B cell (primary cell): ENCODE measurements at regions not wholly inside any gene's neighbourhood (a gene's known extent, or its start where the extent isn't known, plus 50 kb on each side); places are given as distances from the start of the nearest gene placed in this dataset.

Source experiments
- ATAC-seq: fragments of 200-7000 bp; cut with Tn5 transposase; one replicate; pipeline ENCODE4 v1.10.0; 2021; ENCODE audit warnings: low read depth, mild to moderate bottlenecking, moderate number of reproducible peaks, moderate library complexity
- CTCF ChIA-PET: fragments of 350-600 bp; sonication (Branson Sonifier 250); formaldehyde crosslinking; loops from one replicate; lab custom pipeline; 2021; ENCODE audit warnings: antibody characterized with exemption, inconsistent platforms; lab: Charles Lee
- POLR2A ChIA-PET: fragments of 350-600 bp; sonication (Branson Sonifier 250); formaldehyde crosslinking; loops from one replicate; lab custom pipeline; 2021; ENCODE audit warnings: antibody characterized with exemption; lab: Charles Lee
- DNase-seq: peaks from one replicate; pipeline ENCODE4 v3.0.0; 2013
- H2AFZ ChIP-seq: 2 replicates; pipeline ENCODE4 v1.6.1; 2012; ENCODE audit warnings: mild to moderate bottlenecking, low read depth, low read length; ENCODE audit not compliant: insufficient read depth, poor library complexity, severe bottlenecking
- H3K27ac ChIP-seq, 2 donors: 1 replicate in 1 of 2; 2 replicates in 1 of 2; pipeline ENCODE4 v1.5.1; 2012 to 2013; ENCODE audit warnings: low read length in 2 of 2, mild to moderate bottlenecking in 2 of 2, moderate library complexity in 1 of 2
- H3K27me3 ChIP-seq, 4 experiments: fragments of 200-600 bp in 1 of 4; sonication (generic) in 1 of 4; replicated peaks in 1 of 4; 1 replicate in 2 of 4; 2 replicates in 2 of 4; pipeline versions ENCODE4 v1.6.1 to v1.7.0; 2013 to 2016; ENCODE audit warnings: low read length in 3 of 4, mild to moderate bottlenecking in 2 of 4, mixed read lengths in 1 of 4, moderate library complexity in 1 of 4; ENCODE audit not compliant: insufficient read depth in 4 of 4, control insufficient read depth in 3 of 4; ENCODE audit errors: control extremely low read depth in 1 of 4
- H3K36me3 ChIP-seq, 2 experiments: replicated peaks in 1 of 2; 1 replicate in 1 of 2; 2 replicates in 1 of 2; pipeline versions ENCODE4 v1.6.1 to v1.7.1; 2013; ENCODE audit warnings: low read length in 1 of 2; ENCODE audit not compliant: insufficient read depth in 2 of 2, control insufficient read depth in 1 of 2; ENCODE audit errors: control extremely low read depth in 1 of 2, extremely low read depth in 1 of 2
- H3K4me1 ChIP-seq, 2 donors: fragments of 200-600 bp in 1 of 2; sonication (generic) in 1 of 2; 1 replicate in 1 of 2; 2 replicates in 1 of 2; pipeline versions ENCODE4 v1.5.1 to v1.6.1; 2013 to 2017; ENCODE audit warnings: low read length in 2 of 2; ENCODE audit not compliant: control insufficient read depth in 2 of 2, insufficient read depth in 2 of 2
- H3K4me2 ChIP-seq: replicated peaks from 2 replicates; pipeline ENCODE3; 2012; ENCODE audit warnings: mild to moderate bottlenecking, low read depth, low read length; ENCODE audit not compliant: poor library complexity, severe bottlenecking
- H3K4me3 ChIP-seq, 5 experiments: fragments of 200-600 bp in 1 of 5; sonication (generic) in 1 of 5; 1 replicate in 3 of 5; 2 replicates in 2 of 5; pipeline versions ENCODE4 v1.5.1 to v1.7.0; 2011 to 2016; ENCODE audit warnings: low read length in 4 of 5, mild to moderate bottlenecking in 4 of 5, low read depth in 2 of 5, control low read depth in 1 of 5, moderate library complexity in 1 of 5; ENCODE audit not compliant: insufficient read depth in 1 of 5; ENCODE audit errors: control extremely low read depth in 1 of 5, extremely low read depth in 1 of 5
- H3K79me2 ChIP-seq: fragments of 200-600 bp; sonication (generic); one replicate; pipeline ENCODE4 v1.6.0; 2016; ENCODE audit warnings: low read length; ENCODE audit not compliant: control insufficient read depth, insufficient read depth
- H3K9ac ChIP-seq: fragments of 200-600 bp; sonication (generic); 2 replicates; pipeline ENCODE4 v1.6.1; 2017; ENCODE audit warnings: mild to moderate bottlenecking, low read length, moderate library complexity
- H3K9me3 ChIP-seq, 3 donors: one replicate each; pipeline versions ENCODE4 v1.6.1 to v1.7.1; 2013; ENCODE audit warnings: low read length in 2 of 3; ENCODE audit not compliant: control insufficient read depth in 2 of 3, insufficient read depth in 1 of 3; ENCODE audit errors: control extremely low read depth in 1 of 3
- H4K20me1 ChIP-seq: 2 replicates; pipeline ENCODE4 v1.6.0; 2012; ENCODE audit warnings: mild to moderate bottlenecking, low read length; ENCODE audit not compliant: insufficient read depth, control insufficient read depth, poor library complexity, severe bottlenecking
- H3K27ac Mint-ChIP-seq: one replicate; pipeline ENCODE4 v1.8.0; 2021; ENCODE audit warnings: mixed read lengths
- H3K27me3 Mint-ChIP-seq: one replicate; pipeline ENCODE4 v1.8.0; 2021; ENCODE audit warnings: mixed read lengths
- H3K4me1 Mint-ChIP-seq: one replicate; pipeline ENCODE4 v1.8.0; 2021; ENCODE audit warnings: mixed read lengths
- H3K4me3 Mint-ChIP-seq: one replicate; pipeline ENCODE4 v1.8.0; 2021; ENCODE audit warnings: mixed read lengths
- H3K9me3 Mint-ChIP-seq: one replicate; pipeline ENCODE4 v1.8.0; 2022; ENCODE audit warnings: mixed read lengths; ENCODE audit not compliant: insufficient read depth
- CTCF ChIP-seq: fragments of 200-600 bp; IDR thresholded peaks from one replicate; pipeline ENCODE4 v1.8.0; 2022; ENCODE audit warnings: antibody characterized with exemption, mild to moderate bottlenecking
- EZH2 ChIP-seq: IDR thresholded peaks from 2 replicates; pipeline ENCODE4 v1.6.1; 2012; ENCODE audit warnings: borderline replicate concordance, low read depth, mild to moderate bottlenecking, moderate library complexity, low read length; ENCODE audit not compliant: insufficient read depth, poor library complexity, severe bottlenecking
- WGBS: methylation state at CpG from one replicate; pipeline ENCODE4 v1.1.5; 2013; ENCODE audit warnings: missing lambda C conversion rate; ENCODE audit not compliant: insufficient coverage; 5-methylcytosine and 5-hydroxymethylcytosine counted together
- intact Hi-C: fragments of 100-400 bp; cut with micrococcal nuclease; formaldehyde crosslinking; loops from one replicate; pipeline ENCODE4 v1.10.0; 2022

- TF ChIP-seq CTCF (no peak), EZH2 (no peak)
- no peak for DNase-seq
- Mint-ChIP-seq H3K9me3 (no peaks in the 10 kb centered on the region), H3K27me3 (no peaks in the 10 kb centered on the region), H3K4me3 (no peak overlapping the region), H3K27ac (no peak overlapping the region), H3K4me1 (no peaks in the 10 kb centered on the region)
- ChIA-PET CTCF (no interaction called here), POLR2A (interaction anchor here (0.7 kb wide), 1 partner anchor 10 kb away, joined by 3 read pairs; no protein-coding TSS in a partner anchor)
- no peaks in the 10 kb centered on the region for H3K79me2 ChIP-seq
- H2AFZ ChIP-seq: no peak overlapping the region
- no peak overlapping the region for H3K4me3 ChIP-seq
- no peak overlapping the region for H3K4me2 ChIP-seq
- no peak for ATAC-seq
- H3K9ac ChIP-seq: no peak overlapping the region
- H3K27ac ChIP-seq: no peak overlapping the region
- no peaks in the 10 kb centered on the region for H3K9me3 ChIP-seq
- intact Hi-C loops: no loop called here
- H3K36me3 ChIP-seq: no peaks in the 10 kb centered on the region
- no peaks in the 10 kb centered on the region for H3K4me1 ChIP-seq
- H4K20me1 ChIP-seq: no peaks in the 10 kb centered on the region
- no peaks in the 10 kb centered on the region for H3K27me3 ChIP-seq
- WGBS: no CpG with 5 or more reads among the region's 6 CpGs
Measured at GRCh38 chr6:113709936-113710509, 147.1 kb upstream of the MARCKS start.

GRCh38 chr6:113713665-113714064 lies 143.5 kb upstream of the MARCKS start:
- H3K27ac Mint-ChIP-seq: no peak overlapping the region
- no peaks in the 10 kb centered on the region for H3K4me1 ChIP-seq

More at GRCh38 chr6:113713665-113714064, 143.5 kb upstream of the MARCKS start:
- no peak overlapping the region for H3K9ac ChIP-seq
- no peak overlapping the region for H3K4me3 ChIP-seq
- H3K4me3 Mint-ChIP-seq: no peak overlapping the region
- no peak overlapping the region for H3K4me2 ChIP-seq
- POLR2A ChIA-PET: interaction anchor here (0.6 kb wide), 1 partner anchor 22 kb away, joined by 5 read pairs; no protein-coding TSS in a partner anchor
- no peak overlapping the region for H3K27ac ChIP-seq
- CTCF ChIA-PET: no interaction called here
- TF ChIP-seq CTCF: no peak
- TF ChIP-seq EZH2: no peak
- no peaks in the 10 kb centered on the region for H3K79me2 ChIP-seq
- no peak overlapping the region for H2AFZ ChIP-seq
- H3K9me3 ChIP-seq: no peaks in the 10 kb centered on the region
- H3K9me3 Mint-ChIP-seq: no peaks in the 10 kb centered on the region
- H3K27me3 ChIP-seq: no peaks in the 10 kb centered on the region
- H4K20me1 ChIP-seq: no peaks in the 10 kb centered on the region
- no peak for ATAC-seq
- H3K4me1 Mint-ChIP-seq: no peaks in the 10 kb centered on the region
- no CpG with 5 or more reads among the region's 2 CpGs for WGBS
- DNase-seq: no peak
- no peaks in the 10 kb centered on the region for H3K36me3 ChIP-seq
- H3K27me3 Mint-ChIP-seq: no peaks in the 10 kb centered on the region
- intact Hi-C loops: no loop called here
